NCI-H1436 (cell line): ENCODE measurements at regions not wholly inside any gene's neighbourhood (a gene's known extent, or its start where the extent isn't known, plus 50 kb on each side); places are given as distances from the start of the nearest gene placed in this dataset.
A peak's percentile ranks its signal among the peaks of the same experiment; 100 is the strongest.

Experiments
- DNase-seq: peaks from one replicate; lab custom pipeline; 2025; lab: John Stamatoyannopoulos, UW

- no peak for DNase-seq
These were observed 571.2 kb downstream of the QKI start for GRCh38 chr6:163985710-163986109.

GRCh38 chr6:163985040-163985439, 570.5 kb downstream of the QKI start:
- DNase-seq = no peak

- DNase-seq = no peak
These were observed 569.8 kb downstream of the QKI start for GRCh38 chr6:163984124-163984936.

GRCh38 chr6:163983679-163984078, 569.2 kb downstream of the QKI start:
- no peak for DNase-seq

GRCh38 chr6:163974322-163974721, 559.8 kb downstream of the QKI start:
- DNase-seq = no peak

GRCh38 chr6:163971841-163972838, 557.6 kb downstream of the QKI start:
- no peak for DNase-seq

GRCh38 chr6:163970846-163971564, 556.5 kb downstream of the QKI start:
- DNase-seq = no peak

- DNase-seq = no peak
These were observed 551.2 kb downstream of the QKI start for GRCh38 chr6:163965426-163966348.

GRCh38 chr6:163964789-163965188, 550.3 kb downstream of the QKI start:
- no peak for DNase-seq

GRCh38 chr6:163963205-163964120, 548.9 kb downstream of the QKI start:
- no peak for DNase-seq

- peak; percentile 16 for DNase-seq
These were observed 548.2 kb downstream of the QKI start for GRCh38 chr6:163962627-163963117.

GRCh38 chr6:163960128-163960527, 545.6 kb downstream of the QKI start:
- DNase-seq = no peak

GRCh38 chr6:163958646-163959045, 544.1 kb downstream of the QKI start:
- no peak for DNase-seq

GRCh38 chr6:163956571-163957407, 542.3 kb downstream of the QKI start:
- peak; percentile 63 for DNase-seq

- peak; percentile 73 for DNase-seq
These were observed 541.2 kb downstream of the QKI start for GRCh38 chr6:163955756-163956155.

GRCh38 chr6:163955096-163955495, 540.6 kb downstream of the QKI start:
- no peak for DNase-seq

GRCh38 chr6:163954088-163954775, 539.7 kb downstream of the QKI start:
- no peak for DNase-seq

- DNase-seq = no peak
These were observed 537.5 kb downstream of the QKI start for GRCh38 chr6:163952005-163952404.
